ENCODE measurements at regions not wholly inside any gene's neighbourhood (a gene's known extent, or its start where the extent isn't known, plus 50 kb on each side); places are given as distances from the start of the nearest gene placed in this dataset.

- Histone ChIP-seq H2BK120ac (ENCODE audit: low read depth, low read length) (no peak overlapping the region), H2BK5ac (ENCODE audit: low read depth, low read length, poor library complexity, severe bottlenecking) (no peak overlapping the region), H4K91ac (ENCODE audit: low read length) (peak overlapping the region; percentile 5), H2AFZ (ENCODE audit: low read depth, low read length) (no peak overlapping the region), H3K27ac (ENCODE audit: low read length, poor library complexity, severe bottlenecking) (no peak overlapping the region), H3K14ac (ENCODE audit: low read length in 2 of 2) (no peak overlapping the region), H3K4me1 (ENCODE audit: control insufficient read depth, insufficient read depth, low read depth, low read length) (peaks cover 24% of the 10 kb centered on the region), H3K4ac (ENCODE audit: low read depth in 1 of 2, low read length in 2 of 2) (no peak overlapping the region), H3K9ac (ENCODE audit: low read length) (peak overlapping the region; percentile 69), H3K36me3 (ENCODE audit: control insufficient read depth in 1 of 2, insufficient read depth in 2 of 2, low read depth in 1 of 2, low read length in 2 of 2) (no peaks in the 10 kb centered on the region), H3K27me3 (ENCODE audit: control insufficient read depth in 1 of 2, insufficient read depth in 1 of 2, low read length in 2 of 2) (no peaks in the 10 kb centered on the region), H3K18ac (ENCODE audit: low read depth in 1 of 2, low read length in 2 of 2) (peak overlapping the region in 1 of 2 experiments; percentile 16), H3K9me3 (ENCODE audit: control insufficient read depth, low read length) (no peaks in the 10 kb centered on the region), H3K23ac (ENCODE audit: low read length in 2 of 2) (no peak overlapping the region), H2AK5ac (ENCODE audit: low read length, severe bottlenecking) (no peak overlapping the region), H3K4me2 (ENCODE audit: low read length, poor library complexity, severe bottlenecking) (no peak overlapping the region), H3K79me1 (replicated peaks; ENCODE audit: low read length, poor library complexity, severe bottlenecking) (no peaks in the 10 kb centered on the region), H3K4me3 (ENCODE audit: insufficient read depth in 1 of 2, low read depth in 1 of 2, low read length in 2 of 2) (no peak overlapping the region), H2BK12ac (ENCODE audit: low read length in 2 of 2) (peak overlapping the region; percentile 2 to 69), H4K8ac (ENCODE audit: low read length) (no peak overlapping the region), H2BK15ac (ENCODE audit: low read depth, poor library complexity, severe bottlenecking) (peak overlapping the region; percentile 55)
- WGBS = 82% methylated on average over 4 of the region's 4 CpGs
- no peak for DNase-seq
Observed at GRCh38 chr20:23153696-23154341, 67.7 kb upstream of the CD93 start.

- Histone ChIP-seq H3K27ac (ENCODE audit: low read length, poor library complexity, severe bottlenecking) (no peak overlapping the region), H3K36me3 (ENCODE audit: control insufficient read depth in 1 of 2, insufficient read depth in 2 of 2, low read depth in 1 of 2, low read length in 2 of 2) (no peaks in the 10 kb centered on the region), H2BK5ac (ENCODE audit: low read depth, low read length, poor library complexity, severe bottlenecking) (no peak overlapping the region), H3K79me1 (replicated peaks; ENCODE audit: low read length, poor library complexity, severe bottlenecking) (no peaks in the 10 kb centered on the region), H3K9ac (ENCODE audit: low read length) (peak overlapping the region; percentile 69), H2BK120ac (ENCODE audit: low read depth, low read length) (no peak overlapping the region), H3K4ac (ENCODE audit: low read depth in 1 of 2, low read length in 2 of 2) (no peak overlapping the region), H2BK15ac (ENCODE audit: low read depth, poor library complexity, severe bottlenecking) (no peak overlapping the region), H2BK12ac (ENCODE audit: low read length in 2 of 2) (no peak overlapping the region), H2AFZ (ENCODE audit: low read depth, low read length) (no peak overlapping the region), H4K8ac (ENCODE audit: low read length) (no peak overlapping the region), H3K4me3 (ENCODE audit: insufficient read depth in 1 of 2, low read depth in 1 of 2, low read length in 2 of 2) (no peak overlapping the region), H3K14ac (ENCODE audit: low read length in 2 of 2) (no peak overlapping the region), H3K4me2 (ENCODE audit: low read length, poor library complexity, severe bottlenecking) (no peak overlapping the region), H2AK5ac (ENCODE audit: low read length, severe bottlenecking) (no peak overlapping the region), H4K91ac (ENCODE audit: low read length) (no peak overlapping the region), H3K4me1 (ENCODE audit: control insufficient read depth, insufficient read depth, low read depth, low read length) (peaks cover 28% of the 10 kb centered on the region), H3K18ac (ENCODE audit: low read depth in 1 of 2, low read length in 2 of 2) (no peak overlapping the region), H3K9me3 (ENCODE audit: control insufficient read depth, low read length) (no peaks in the 10 kb centered on the region), H3K27me3 (ENCODE audit: control insufficient read depth in 1 of 2, insufficient read depth in 1 of 2, low read length in 2 of 2) (no peaks in the 10 kb centered on the region), H3K23ac (ENCODE audit: low read length in 2 of 2) (no peak overlapping the region)
- no peak for DNase-seq
- WGBS = 100% methylated on average over 2 of the region's 3 CpGs
Observed at GRCh38 chr20:23152902-23153301, 66.8 kb upstream of the CD93 start.

- H3K4ac ChIP-seq (ENCODE audit: low read depth in 1 of 2, low read length in 2 of 2) = peak overlapping the region in 1 of 2 experiments; percentile 12
- H3K23ac ChIP-seq (ENCODE audit: low read length in 2 of 2) = no peak overlapping the region
- H2BK120ac ChIP-seq (ENCODE audit: low read depth, low read length) = no peak overlapping the region
- no peak overlapping the region for H3K27ac ChIP-seq (ENCODE audit: low read length, poor library complexity, severe bottlenecking)
- no peak overlapping the region for H3K4me2 ChIP-seq (ENCODE audit: low read length, poor library complexity, severe bottlenecking)
- H2AFZ ChIP-seq (ENCODE audit: low read depth, low read length) = peak overlapping the region; percentile 20
- no peak overlapping the region for H4K91ac ChIP-seq (ENCODE audit: low read length)
- no peaks in the 10 kb centered on the region for H3K27me3 ChIP-seq (ENCODE audit: control insufficient read depth in 1 of 2, insufficient read depth in 1 of 2, low read length in 2 of 2)
- peak; percentile 97 for DNase-seq
- no peaks in the 10 kb centered on the region for H3K36me3 ChIP-seq (ENCODE audit: control insufficient read depth in 1 of 2, insufficient read depth in 2 of 2, low read depth in 1 of 2, low read length in 2 of 2)
- no peak overlapping the region for H2BK5ac ChIP-seq (ENCODE audit: low read depth, low read length, poor library complexity, severe bottlenecking)
- H3K9ac ChIP-seq (ENCODE audit: low read length) = peak overlapping the region; percentile 69
- H3K14ac ChIP-seq (ENCODE audit: low read length in 2 of 2) = no peak overlapping the region
- H3K4me1 ChIP-seq (ENCODE audit: control insufficient read depth, insufficient read depth, low read depth, low read length) = peaks cover 30% of the 10 kb centered on the region
- no peak overlapping the region for H2BK15ac ChIP-seq (ENCODE audit: low read depth, poor library complexity, severe bottlenecking)
- no peaks in the 10 kb centered on the region for H3K9me3 ChIP-seq (ENCODE audit: control insufficient read depth, low read length)
- peak overlapping the region; percentile 78 for H4K8ac ChIP-seq (ENCODE audit: low read length)
- no peaks in the 10 kb centered on the region for H3K79me1 ChIP-seq (replicated peaks; ENCODE audit: low read length, poor library complexity, severe bottlenecking)
- H3K18ac ChIP-seq (ENCODE audit: low read depth in 1 of 2, low read length in 2 of 2) = peak overlapping the region in 1 of 2 experiments; percentile 40
- H2BK12ac ChIP-seq (ENCODE audit: low read length in 2 of 2) = peak overlapping the region in 1 of 2 experiments; percentile 4
- H2AK5ac ChIP-seq (ENCODE audit: low read length, severe bottlenecking) = no peak overlapping the region
- H3K4me3 ChIP-seq (ENCODE audit: insufficient read depth in 1 of 2, low read depth in 1 of 2, low read length in 2 of 2) = no peak overlapping the region
- 2% methylated on average over 8 of the region's 9 CpGs for WGBS
Observed at GRCh38 chr20:23152308-23152892, 66.3 kb upstream of the CD93 start.

GRCh38 chr20:23151885-23152284 is 65.8 kb upstream of the CD93 start:
- DNase-seq = peak; percentile 50
- WGBS = 54% methylated on average over 8 of the region's 8 CpGs
- Histone ChIP-seq H3K23ac (ENCODE audit: low read length in 2 of 2) (no peak overlapping the region), H3K36me3 (ENCODE audit: control insufficient read depth in 1 of 2, insufficient read depth in 2 of 2, low read depth in 1 of 2, low read length in 2 of 2) (no peaks in the 10 kb centered on the region), H4K91ac (ENCODE audit: low read length) (peak overlapping the region; percentile 95), H2AK5ac (ENCODE audit: low read length, severe bottlenecking) (peak overlapping the region; percentile 15), H3K4me1 (ENCODE audit: control insufficient read depth, insufficient read depth, low read depth, low read length) (peaks cover 30% of the 10 kb centered on the region), H3K4ac (ENCODE audit: low read depth in 1 of 2, low read length in 2 of 2) (peak overlapping the region; percentile 85 to 97), H3K9me3 (ENCODE audit: control insufficient read depth, low read length) (no peaks in the 10 kb centered on the region), H2BK120ac (ENCODE audit: low read depth, low read length) (peak overlapping the region; percentile 66), H3K18ac (ENCODE audit: low read depth in 1 of 2, low read length in 2 of 2) (peak overlapping the region; percentile 84 to 85), H3K14ac (ENCODE audit: low read length in 2 of 2) (peak overlapping the region in 1 of 2 experiments; percentile 3), H2BK15ac (ENCODE audit: low read depth, poor library complexity, severe bottlenecking) (no peak overlapping the region), H3K27me3 (ENCODE audit: control insufficient read depth in 1 of 2, insufficient read depth in 1 of 2, low read length in 2 of 2) (no peaks in the 10 kb centered on the region), H3K4me2 (ENCODE audit: low read length, poor library complexity, severe bottlenecking) (no peak overlapping the region), H2BK5ac (ENCODE audit: low read depth, low read length, poor library complexity, severe bottlenecking) (no peak overlapping the region), H2AFZ (ENCODE audit: low read depth, low read length) (no peak overlapping the region), H3K79me1 (replicated peaks; ENCODE audit: low read length, poor library complexity, severe bottlenecking) (no peaks in the 10 kb centered on the region), H3K27ac (ENCODE audit: low read length, poor library complexity, severe bottlenecking) (no peak overlapping the region), H3K9ac (ENCODE audit: low read length) (peak overlapping the region; percentile 69), H2BK12ac (ENCODE audit: low read length in 2 of 2) (peak overlapping the region; percentile 69 to 91), H3K4me3 (ENCODE audit: insufficient read depth in 1 of 2, low read depth in 1 of 2, low read length in 2 of 2) (no peak overlapping the region), H4K8ac (ENCODE audit: low read length) (peak overlapping the region; percentile 93)
